Endothelial cell of umbilical vein (primary cell): ENCODE measurements at regions not wholly inside any gene's neighbourhood (a gene's known extent, or its start where the extent isn't known, plus 50 kb on each side); places are given as distances from the start of the nearest gene placed in this dataset.

ENCODE experiments used
- BruUV-seq: library from RNA; stranded (reverse); fragments of 400-500 nt; replicated peaks from 2 replicates; lab custom pipeline; 2021; lab: Mats Ljungman, UMichigan
- CTCF ChIA-PET: fragments of 300-600, 350-600 bp; sonication (Branson Sonifier 250); formaldehyde crosslinking; loops from one replicate; lab custom pipeline; 2021; ENCODE audit warnings: antibody characterized with exemption, inconsistent platforms; lab: Charles Lee
- POLR2A ChIA-PET: fragments of 300-600, 350-600 bp; sonication (Branson Sonifier 250); formaldehyde crosslinking; loops from one replicate; lab custom pipeline; 2021; ENCODE audit warnings: antibody characterized with exemption, inconsistent platforms; lab: Charles Lee
- DNase-seq: peaks from one replicate; pipeline ENCODE4 v3.0.0-alpha.2; 2011; ENCODE audit warnings: low read depth, low spot score
- FAIRE-seq: peaks from 2 replicates; lab custom pipeline; 2011; peaks lifted over from hg19 to GRCh38; lab: Jason Lieb, UNC
- H2AFZ ChIP-seq: 2 replicates; pipeline ENCODE4 v1.6.0; 2012; ENCODE audit warnings: low read depth, low read length, control low read depth, inconsistent platforms
- H3K27ac ChIP-seq: 2 replicates; pipeline ENCODE4 v1.5.1; 2011; ENCODE audit warnings: low read depth, mild to moderate bottlenecking, control low read depth, low read length, moderate library complexity; ENCODE audit not compliant: insufficient read depth
- H3K27me3 ChIP-seq, 2 experiments: 2 replicates each; pipeline versions ENCODE4 v1.6.0 to v1.6.1; 2011; ENCODE audit warnings: low read length in 2 of 2, mixed read lengths in 1 of 2; ENCODE audit not compliant: control insufficient read depth in 2 of 2, insufficient read depth in 2 of 2
- H3K36me3 ChIP-seq, 2 experiments: 2 replicates in 1 of 2; 3 replicates in 1 of 2; pipeline ENCODE4 v1.5.1; 2011; ENCODE audit warnings: low read length in 2 of 2, mild to moderate bottlenecking in 1 of 2, moderate library complexity in 1 of 2; ENCODE audit not compliant: control insufficient read depth in 2 of 2, insufficient read depth in 2 of 2; ENCODE audit errors: extremely low read depth in 1 of 2
- H3K4me1 ChIP-seq: 3 replicates; pipeline ENCODE4 v1.5.1; 2011; ENCODE audit warnings: mild to moderate bottlenecking, low read length; ENCODE audit not compliant: control insufficient read depth, insufficient read depth; ENCODE audit errors: extremely low read depth
- H3K4me2 ChIP-seq: 2 replicates; pipeline ENCODE4 v1.6.1; 2011; ENCODE audit warnings: low read length, control low read depth, mixed read lengths; ENCODE audit not compliant: insufficient read depth
- H3K4me3 ChIP-seq, 3 experiments: fragments of 200-600 bp in 1 of 3; sonication (generic), shearing (Covaris generic) in 1 of 3; replicated peaks in 1 of 3; 2 replicates each; pipeline ENCODE4 v1.5.1; 2011 to 2016; ENCODE audit warnings: control low read depth in 3 of 3, low read length in 3 of 3, mild to moderate bottlenecking in 2 of 3, inconsistent platforms in 1 of 3, low read depth in 1 of 3, moderate library complexity in 1 of 3; ENCODE audit not compliant: insufficient read depth in 1 of 3
- H3K79me2 ChIP-seq: 2 replicates; pipeline ENCODE4 v1.6.0; 2012; ENCODE audit warnings: low read length, inconsistent platforms; ENCODE audit not compliant: control insufficient read depth, insufficient read depth
- H3K9ac ChIP-seq: replicated peaks from 2 replicates; pipeline ENCODE3; 2011; ENCODE audit warnings: low read length, control low read depth; ENCODE audit not compliant: insufficient read depth; ENCODE audit errors: extremely low read depth
- H3K9me1 ChIP-seq: replicated peaks from 3 replicates; pipeline ENCODE4 v1.6.0; 2011; ENCODE audit warnings: mild to moderate bottlenecking, low read length; ENCODE audit not compliant: control insufficient read depth, insufficient read depth; ENCODE audit errors: extremely low read depth
- H3K9me3 ChIP-seq: replicated peaks from 2 replicates; pipeline ENCODE4 v1.5.1; 2012; ENCODE audit warnings: low read length, inconsistent platforms; ENCODE audit not compliant: control insufficient read depth, insufficient read depth
- H4K20me1 ChIP-seq: replicated peaks from 2 replicates; pipeline ENCODE3; 2011; ENCODE audit warnings: mild to moderate bottlenecking, low read length; ENCODE audit not compliant: control insufficient read depth, insufficient read depth; ENCODE audit errors: extremely low read depth
- EZH2 ChIP-seq: IDR thresholded peaks from 2 replicates; pipeline ENCODE4 v1.6.1; 2012; ENCODE audit warnings: borderline replicate concordance, low read depth, mild to moderate bottlenecking, moderate library complexity, low read length, inconsistent platforms; ENCODE audit not compliant: severe bottlenecking
- FOS ChIP-seq: IDR thresholded peaks from 2 replicates; pipeline ENCODE4 v1.6.1; 2011; ENCODE audit warnings: mild to moderate bottlenecking, low read length, moderate library complexity, borderline replicate concordance; ENCODE audit not compliant: insufficient read depth
- GATA2 ChIP-seq: IDR thresholded peaks from 2 replicates; pipeline ENCODE4 v1.7.0; 2011; ENCODE audit warnings: low read depth, mild to moderate bottlenecking, moderate library complexity, mixed read lengths, low read length; ENCODE audit not compliant: insufficient read length, insufficient read depth
- JUN ChIP-seq: IDR thresholded peaks from 2 replicates; pipeline ENCODE4 v1.6.1; 2011; ENCODE audit warnings: borderline replicate concordance, low read depth; ENCODE audit not compliant: insufficient read length, insufficient read depth
- MYC ChIP-seq: IDR thresholded peaks from one replicate; pipeline ENCODE4 v1.6.1; 2011; ENCODE audit warnings: mild to moderate bottlenecking, low read depth, low read length
- POLR2A ChIP-seq: IDR thresholded peaks from 2 replicates; pipeline ENCODE4 v1.6.1; 2012; ENCODE audit warnings: low read depth, mild to moderate bottlenecking, control low read depth, low read length
- dilution Hi-C: fragments of 300-500 bp; cut with MboI; formaldehyde crosslinking; loops from one replicate; pipeline ENCODE4 v1.15.0; 2019; ENCODE audit warnings: low sequenced_read_pairs; ENCODE audit not compliant: extremely low pct_ligation_motif_present
- intact Hi-C: fragments of 100-400 bp; cut with micrococcal nuclease; formaldehyde crosslinking; loops from one replicate; pipeline ENCODE4 v1.10.0; 2022
- TF ChIP-seq, protein P1 (sequence below): IDR thresholded peaks from 2 replicates; pipeline ENCODE4 v1.6.1; 2011; ENCODE audit not compliant: insufficient read depth, insufficient read length
- TF ChIP-seq, protein P2 (sequence below), 2 donors: IDR thresholded peaks; 1 replicate in 1 of 2; 2 replicates in 1 of 2; pipeline ENCODE4 v1.5.1; 2011; ENCODE audit warnings: low read length in 2 of 2, mild to moderate bottlenecking in 2 of 2, moderate library complexity in 2 of 2, control low read depth in 1 of 2, inconsistent platforms in 1 of 2, low read depth in 1 of 2; ENCODE audit not compliant: insufficient read depth in 1 of 2; ENCODE audit errors: extremely low read depth in 1 of 2

DNA sequence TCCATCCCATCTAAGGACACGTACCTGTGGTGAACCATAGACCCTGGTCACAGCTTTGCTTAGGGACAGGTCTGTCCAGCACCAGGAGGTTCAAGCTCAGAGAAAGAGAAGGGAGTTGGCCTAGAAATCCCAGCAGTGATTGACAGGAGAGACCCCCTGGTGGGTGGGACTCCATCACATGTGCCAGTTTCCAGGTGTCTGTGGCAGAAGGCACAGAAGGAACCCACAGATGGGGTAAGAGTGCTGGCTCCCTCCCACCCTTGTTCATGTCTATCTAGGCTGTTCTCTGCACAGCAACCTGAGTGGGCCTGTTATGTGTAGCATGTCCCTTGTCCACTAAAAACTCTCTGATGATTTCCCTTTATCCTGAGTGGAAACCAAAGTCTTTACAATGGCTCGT lies 54.0 kb upstream of the GRB10 start:
- DNase-seq: no peak
- Histone ChIP-seq H3K4me3 (no peak overlapping the region), H3K9me1 (no peaks in the 10 kb centered on the region), H3K4me1 (peaks cover 23% of the 10 kb centered on the region), H3K27ac (no peak overlapping the region), H3K4me2 (no peak overlapping the region), H3K9me3 (no peaks in the 10 kb centered on the region), H3K9ac (no peak overlapping the region), H3K79me2 (no peaks in the 10 kb centered on the region), H3K27me3 (no peaks in the 10 kb centered on the region), H4K20me1 (no peaks in the 10 kb centered on the region), H2AFZ (no peak overlapping the region), H3K36me3 (no peaks in the 10 kb centered on the region)
- intact Hi-C loops (no loop called here), dilution Hi-C loops (no loop called here)
- CTCF ChIA-PET: no interaction called here
- TF ChIP-seq EZH2: no peak
- TF ChIP-seq, protein P1, sequence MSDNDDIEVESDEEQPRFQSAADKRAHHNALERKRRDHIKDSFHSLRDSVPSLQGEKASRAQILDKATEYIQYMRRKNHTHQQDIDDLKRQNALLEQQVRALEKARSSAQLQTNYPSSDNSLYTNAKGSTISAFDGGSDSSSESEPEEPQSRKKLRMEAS: no peak
- TF ChIP-seq FOS: no peak
- TF ChIP-seq POLR2A: no peak
- no peak for TF ChIP-seq MYC
- TF ChIP-seq JUN: no peak
- TF ChIP-seq, protein P2, sequence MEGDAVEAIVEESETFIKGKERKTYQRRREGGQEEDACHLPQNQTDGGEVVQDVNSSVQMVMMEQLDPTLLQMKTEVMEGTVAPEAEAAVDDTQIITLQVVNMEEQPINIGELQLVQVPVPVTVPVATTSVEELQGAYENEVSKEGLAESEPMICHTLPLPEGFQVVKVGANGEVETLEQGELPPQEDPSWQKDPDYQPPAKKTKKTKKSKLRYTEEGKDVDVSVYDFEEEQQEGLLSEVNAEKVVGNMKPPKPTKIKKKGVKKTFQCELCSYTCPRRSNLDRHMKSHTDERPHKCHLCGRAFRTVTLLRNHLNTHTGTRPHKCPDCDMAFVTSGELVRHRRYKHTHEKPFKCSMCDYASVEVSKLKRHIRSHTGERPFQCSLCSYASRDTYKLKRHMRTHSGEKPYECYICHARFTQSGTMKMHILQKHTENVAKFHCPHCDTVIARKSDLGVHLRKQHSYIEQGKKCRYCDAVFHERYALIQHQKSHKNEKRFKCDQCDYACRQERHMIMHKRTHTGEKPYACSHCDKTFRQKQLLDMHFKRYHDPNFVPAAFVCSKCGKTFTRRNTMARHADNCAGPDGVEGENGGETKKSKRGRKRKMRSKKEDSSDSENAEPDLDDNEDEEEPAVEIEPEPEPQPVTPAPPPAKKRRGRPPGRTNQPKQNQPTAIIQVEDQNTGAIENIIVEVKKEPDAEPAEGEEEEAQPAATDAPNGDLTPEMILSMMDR (IDR thresholded peaks at IDR 0.05; ENCODE audit: extremely low read depth in 1 of 2, insufficient read depth in 1 of 2, low read depth in 1 of 2, low read length in 2 of 2): no peak
- no peak for TF ChIP-seq GATA2
- BruUV-seq: no TSS peak
- FAIRE-seq: no peak
- POLR2A ChIA-PET: no interaction called here
